GM21528 (cell line): ENCODE measurements at regions not wholly inside any gene's neighbourhood (a gene's known extent, or its start where the extent isn't known, plus 50 kb on each side); places are given as distances from the start of the nearest gene placed in this dataset.
"Not testable (repeated sequence)": the region's sequence is repeated elsewhere in the genome, so short reads cannot be mapped to it uniquely, and the experiment has no call there.

Experiments used
- ATAC-seq: cut with Tn5 transposase; IDR thresholded peaks from one replicate; pipeline ENCODE4 v1.9.1; 2021; ENCODE audit warnings: mild to moderate bottlenecking, moderate library complexity; ENCODE audit not compliant: unreplicated experiment, low FRiP score

GRCh38 chr9:108039493-108039892 is 549.9 kb upstream of the KLF4 start:
- no peak for ATAC-seq

DNA sequence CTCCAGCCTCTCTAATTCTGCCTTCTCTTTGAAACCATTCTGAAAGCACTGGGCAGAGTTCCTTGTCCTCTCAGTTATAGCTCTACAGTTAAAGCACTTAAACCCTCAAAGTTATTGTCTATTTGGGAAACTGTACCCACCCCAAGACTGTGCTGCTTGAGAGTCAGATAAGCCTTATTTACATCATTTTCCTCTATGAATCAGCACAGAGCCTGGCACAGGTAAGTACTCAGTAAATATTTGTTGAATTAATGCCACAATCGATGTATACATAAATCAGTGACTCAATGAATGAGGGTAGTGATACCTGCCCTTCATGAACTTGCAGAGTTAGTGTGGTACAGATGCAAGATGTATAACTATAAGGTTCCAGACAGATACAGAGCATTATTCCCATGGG is 549.4 kb upstream of the KLF4 start:
- ATAC-seq = no peak

- ATAC-seq = no peak
These were observed 545.9 kb upstream of the KLF4 start for GRCh38 chr9:108035487-108035886.

DNA sequence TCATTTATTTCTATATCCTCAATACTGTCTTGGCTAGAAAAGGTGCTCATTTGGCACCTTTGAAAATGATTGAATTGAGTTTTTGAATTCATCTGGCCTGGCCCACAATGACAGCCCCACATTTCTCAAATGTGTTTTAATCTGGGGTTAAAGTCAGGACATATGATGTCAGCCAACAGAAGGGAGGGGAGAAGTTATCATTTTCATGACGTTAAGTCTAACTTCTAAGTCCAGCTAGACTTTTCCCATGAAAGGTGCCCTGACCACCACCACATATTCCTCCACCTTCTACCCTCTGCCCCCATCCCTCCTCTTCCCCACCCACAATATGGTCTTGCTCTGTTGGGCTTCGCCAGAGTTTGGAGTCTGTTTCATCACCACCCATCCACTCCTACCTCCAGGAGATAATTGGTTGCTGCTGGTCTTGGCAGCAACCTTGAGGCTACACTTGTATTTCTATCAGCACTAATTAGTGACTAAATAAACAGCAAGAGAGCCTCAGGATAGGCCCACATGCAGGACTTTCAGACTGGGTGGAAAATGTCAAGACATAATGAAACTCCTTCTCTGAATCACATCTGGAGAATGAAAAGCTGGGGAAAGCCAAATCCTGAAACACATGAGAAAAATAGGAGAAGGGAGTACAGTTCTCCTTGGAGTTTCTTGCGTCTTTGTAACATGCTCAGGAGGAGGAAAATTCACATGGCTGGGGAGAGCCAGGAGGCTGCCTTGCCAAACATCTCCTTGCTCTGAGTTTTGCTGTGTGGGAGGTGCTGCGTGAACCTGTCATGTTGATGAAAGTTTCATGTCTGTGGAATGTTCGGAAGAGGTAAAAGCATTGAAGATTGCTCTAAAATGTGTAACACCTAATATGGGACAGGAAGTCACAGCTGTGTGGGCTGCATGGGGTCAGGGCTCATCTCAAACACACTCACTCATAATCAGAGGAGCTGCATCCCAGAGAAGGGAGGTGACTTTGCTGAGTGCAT is 544.7 kb upstream of the KLF4 start:
- no peak for ATAC-seq

- not testable (repeated sequence) for ATAC-seq
These were observed 542.5 kb upstream of the KLF4 start for GRCh38 chr9:108032079-108032478.

GRCh38 chr9:108031221-108031620 is 541.7 kb upstream of the KLF4 start:
- not testable (repeated sequence) for ATAC-seq

DNA sequence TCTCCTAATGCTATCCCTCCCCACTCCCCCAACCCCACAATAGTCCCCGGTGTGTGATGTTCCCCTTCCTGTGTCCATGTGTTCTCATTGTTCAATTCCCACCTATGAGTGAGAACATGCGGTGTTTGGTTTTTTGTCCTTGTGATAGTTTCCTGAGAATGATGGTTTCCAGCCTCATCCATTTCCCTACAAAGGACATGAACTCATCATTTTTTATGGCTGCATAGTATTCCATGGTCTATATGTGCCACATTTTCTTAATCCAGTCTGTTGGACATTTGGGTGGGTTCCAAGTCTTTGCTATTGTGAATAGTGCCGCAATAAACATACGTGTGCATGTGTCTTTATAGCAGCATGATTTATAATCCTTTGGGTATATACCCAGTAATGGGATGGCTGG is 537.1 kb upstream of the KLF4 start:
- not testable (repeated sequence) for ATAC-seq

DNA sequence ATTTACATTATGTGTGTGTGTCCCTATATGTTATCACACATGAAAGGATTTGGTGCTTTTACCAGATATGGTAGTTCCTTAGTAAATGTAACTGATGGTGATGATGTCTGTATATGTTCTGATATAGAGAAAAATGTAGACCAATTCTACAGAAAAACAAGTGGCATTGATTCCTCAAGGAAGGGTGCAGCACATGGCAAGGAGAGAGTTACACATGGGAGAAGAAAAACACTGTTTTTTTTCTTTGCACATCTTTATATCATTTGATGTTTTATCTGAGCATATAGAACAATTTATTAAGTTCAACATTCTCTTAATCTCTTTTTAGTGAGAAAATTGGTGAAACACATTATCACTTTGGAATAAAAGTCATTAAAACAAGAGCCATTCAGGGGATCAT is 535.0 kb upstream of the KLF4 start:
- ATAC-seq = no peak

- no peak for ATAC-seq
These were observed 532.8 kb upstream of the KLF4 start for GRCh38 chr9:108022246-108022935.

- ATAC-seq = no peak
These were observed 531.6 kb upstream of the KLF4 start for GRCh38 chr9:108021096-108021710.

- ATAC-seq = no peak
These were observed 530.3 kb upstream of the KLF4 start for GRCh38 chr9:108019821-108020220.

- no peak for ATAC-seq
These were observed 528.1 kb upstream of the KLF4 start for GRCh38 chr9:108017671-108018070.

DNA sequence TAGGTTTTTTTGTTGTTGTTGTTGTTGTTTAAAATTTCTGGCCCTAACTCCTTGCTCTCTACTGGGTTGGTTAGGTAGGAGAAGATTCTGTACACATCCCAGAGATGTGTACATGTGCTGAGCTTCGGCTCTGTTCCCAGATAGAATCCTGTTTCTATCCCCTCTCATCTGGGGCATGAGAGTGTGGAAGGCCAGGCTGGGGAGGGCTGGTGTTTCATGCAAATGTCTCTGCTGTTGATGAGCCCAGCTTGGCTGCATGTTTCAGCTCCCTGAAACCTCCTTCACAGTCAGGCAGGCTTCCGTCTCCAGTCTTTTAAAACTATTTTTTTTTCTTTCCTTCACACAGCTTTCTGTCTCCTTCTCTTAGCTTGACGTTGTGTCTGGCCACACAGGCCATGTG is 526.9 kb upstream of the KLF4 start:
- no peak for ATAC-seq

DNA sequence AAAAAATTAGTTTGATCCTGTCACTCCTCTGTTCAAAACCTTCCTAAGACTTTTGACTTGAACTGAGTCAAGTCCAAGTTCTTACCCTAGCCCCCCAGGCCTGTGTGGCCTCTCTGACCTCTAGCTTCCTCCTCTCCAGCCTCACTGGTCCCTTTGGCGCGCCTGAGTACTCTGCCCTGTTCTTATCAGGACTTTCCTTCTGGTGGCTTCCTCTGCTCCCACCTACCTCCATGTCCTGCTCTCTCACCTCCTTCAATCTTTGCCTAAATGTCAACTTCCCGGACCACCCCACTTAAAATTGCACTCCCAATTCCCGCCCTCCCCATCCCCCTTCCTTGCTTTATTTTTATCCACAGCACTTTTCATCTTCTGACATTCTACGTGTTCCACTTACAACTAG is 526.1 kb upstream of the KLF4 start:
- no peak for ATAC-seq

GRCh38 chr9:108014353-108014752 is 524.8 kb upstream of the KLF4 start:
- ATAC-seq = no peak

GRCh38 chr9:108012886-108013665 is 523.5 kb upstream of the KLF4 start:
- ATAC-seq = no peak

DNA sequence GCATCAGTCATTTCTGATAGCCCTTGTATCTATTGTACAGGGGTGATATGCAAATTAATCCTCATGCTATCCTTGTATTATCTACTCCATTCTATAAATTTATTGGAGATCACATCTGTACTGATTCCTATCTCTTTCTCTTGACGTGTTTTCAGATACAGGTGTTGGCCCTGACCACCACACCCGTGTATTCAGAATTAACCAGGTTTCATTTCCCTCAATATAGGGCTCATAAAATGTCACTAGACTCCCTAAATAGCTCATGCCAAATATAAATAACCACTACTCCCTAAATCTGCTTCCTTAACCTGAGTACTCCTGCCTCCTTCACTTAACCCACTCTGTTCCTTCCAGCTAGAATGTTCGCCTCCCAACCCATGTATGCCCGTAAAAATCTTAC is 522.8 kb upstream of the KLF4 start:
- no peak for ATAC-seq

GRCh38 chr9:108003526-108003925 is 514.0 kb upstream of the KLF4 start:
- no peak for ATAC-seq

- ATAC-seq = no peak
These were observed 512.9 kb upstream of the KLF4 start for GRCh38 chr9:108002371-108002956.

DNA sequence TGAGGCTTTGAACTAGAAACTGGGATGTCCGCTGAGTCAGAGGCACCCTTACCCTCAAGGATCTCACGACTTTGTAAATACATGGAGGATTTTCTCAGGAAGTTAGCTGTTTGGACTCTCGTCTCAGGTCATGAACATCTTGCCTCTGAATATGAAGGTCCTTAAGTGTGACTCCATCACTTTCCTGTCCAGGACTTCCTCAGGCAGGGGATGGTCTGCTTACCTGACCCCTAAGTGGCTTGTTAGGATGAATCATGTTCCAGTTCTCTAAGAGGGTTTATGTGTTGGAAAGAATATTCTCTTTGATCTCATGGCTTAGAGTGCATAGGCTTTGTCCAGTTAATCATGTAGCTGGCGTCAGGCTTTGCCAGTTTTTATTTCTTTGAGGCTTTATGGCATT is 511.7 kb upstream of the KLF4 start:
- no peak for ATAC-seq
